ENCODE measurements at regions not wholly inside any gene's neighbourhood (a gene's known extent, or its start where the extent isn't known, plus 50 kb on each side); places are given as distances from the start of the nearest gene placed in this dataset.
A peak's percentile ranks its signal among the peaks of the same experiment; 100 is the strongest.

GRCh38 chr2:84031312-84032050 is 427.6 kb downstream of the SUCLG1 start:
- H3K9me3 Mint-ChIP-seq, result peaks cover 5% of the 10 kb centered on the region
- H3K27me3 Mint-ChIP-seq, result peaks cover under 1% of the 10 kb centered on the region
- no peak overlapping the region for H3K4me3 Mint-ChIP-seq
- no peaks in the 10 kb centered on the region for H3K4me1 Mint-ChIP-seq (ENCODE audit: unreplicated experiment)
- no peak for TF ChIP-seq CTCF (conservative IDR thresholded peaks at IDR 0.05)
- no peaks in the 10 kb centered on the region for H3K36me3 Mint-ChIP-seq
- no peak for DNase-seq (ENCODE audit: extremely low spot score, unreplicated experiment)
- H3K27ac Mint-ChIP-seq, result no peak overlapping the region

- Mint-ChIP-seq H3K9me3 (peaks cover 5% of the 10 kb centered on the region), H3K4me3 (no peak overlapping the region), H3K4me1 (ENCODE audit: unreplicated experiment) (no peaks in the 10 kb centered on the region), H3K36me3 (no peaks in the 10 kb centered on the region), H3K27ac (no peak overlapping the region), H3K27me3 (peaks cover 3% of the 10 kb centered on the region)
- no peak for TF ChIP-seq CTCF (conservative IDR thresholded peaks at IDR 0.05)
- no peak for DNase-seq (ENCODE audit: extremely low spot score, unreplicated experiment)
Measured at GRCh38 chr2:84029903-84030575, 429.0 kb downstream of the SUCLG1 start.

GRCh38 chr2:84026818-84027217 is 432.3 kb downstream of the SUCLG1 start:
- DNase-seq (ENCODE audit: extremely low spot score, unreplicated experiment), result no peak
- Mint-ChIP-seq H3K9me3 (peaks cover under 1% of the 10 kb centered on the region), H3K27ac (no peak overlapping the region), H3K4me3 (no peak overlapping the region), H3K36me3 (no peaks in the 10 kb centered on the region), H3K27me3 (peaks cover 3% of the 10 kb centered on the region), H3K4me1 (ENCODE audit: unreplicated experiment) (no peaks in the 10 kb centered on the region)
- TF ChIP-seq CTCF (conservative IDR thresholded peaks at IDR 0.05), result no peak

DNA sequence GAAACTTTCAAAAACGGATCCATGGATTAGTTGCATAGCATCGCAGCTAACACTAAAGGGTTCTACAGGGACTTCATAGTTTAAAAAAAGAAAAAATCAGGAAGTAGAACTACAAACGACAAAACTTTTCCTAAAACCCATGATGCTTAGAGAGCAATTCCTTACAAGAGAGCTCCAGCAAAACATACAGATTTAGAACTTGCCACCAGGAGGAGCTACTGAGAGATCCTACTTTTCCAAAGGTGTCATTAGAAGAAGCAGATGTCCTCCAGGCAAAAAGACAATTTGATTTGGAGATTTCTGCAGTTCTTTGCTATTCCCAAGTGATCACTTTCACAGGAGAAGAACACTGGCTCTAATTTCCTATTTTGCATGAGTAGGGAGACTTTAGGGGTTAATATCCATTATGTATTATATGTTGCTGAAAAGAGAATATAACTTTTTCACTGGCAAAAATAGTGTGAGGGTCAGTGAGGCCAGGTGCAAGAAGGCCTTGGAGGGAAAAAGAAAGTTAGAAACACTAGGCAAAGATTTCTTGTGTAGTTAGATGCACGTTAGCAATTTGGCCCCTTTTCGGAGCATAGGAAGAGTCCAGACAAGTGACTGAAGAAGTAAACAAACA is 436.2 kb downstream of the SUCLG1 start:
- TF ChIP-seq CTCF (conservative IDR thresholded peaks at IDR 0.05), result peak; percentile 87
- Mint-ChIP-seq H3K4me1 (ENCODE audit: unreplicated experiment) (no peaks in the 10 kb centered on the region), H3K27ac (no peak overlapping the region), H3K9me3 (no peaks in the 10 kb centered on the region), H3K4me3 (no peak overlapping the region), H3K36me3 (no peaks in the 10 kb centered on the region), H3K27me3 (peaks cover 3% of the 10 kb centered on the region)
- no peak for DNase-seq (ENCODE audit: extremely low spot score, unreplicated experiment)

DNA sequence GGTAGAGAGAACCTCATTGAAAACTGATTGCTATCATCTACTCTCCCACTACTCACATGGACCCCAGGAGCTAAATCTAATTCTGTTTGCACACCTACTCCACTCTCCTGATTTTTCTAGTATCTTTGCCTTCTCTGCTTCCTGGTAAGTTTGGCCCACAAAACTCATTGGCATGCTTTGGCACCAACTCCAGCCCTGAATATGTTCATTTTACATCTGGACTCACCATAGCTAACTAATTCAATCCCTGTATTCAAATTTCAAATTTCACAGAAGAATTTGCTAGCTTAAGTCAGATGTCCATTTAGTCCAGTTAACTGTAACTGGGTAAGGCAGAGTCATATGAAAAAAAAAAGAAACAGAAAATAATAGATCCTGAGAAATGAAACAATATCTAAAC is 442.1 kb downstream of the SUCLG1 start:
- Mint-ChIP-seq H3K9me3 (no peaks in the 10 kb centered on the region), H3K27me3 (no peaks in the 10 kb centered on the region), H3K4me1 (ENCODE audit: unreplicated experiment) (no peaks in the 10 kb centered on the region), H3K4me3 (no peak overlapping the region), H3K27ac (no peak overlapping the region), H3K36me3 (no peaks in the 10 kb centered on the region)
- TF ChIP-seq CTCF (conservative IDR thresholded peaks at IDR 0.05), result no peak
- DNase-seq (ENCODE audit: extremely low spot score, unreplicated experiment), result no peak
